K562 (cell line): ENCODE measurements at regions not wholly inside any gene's neighbourhood (a gene's known extent, or its start where the extent isn't known, plus 50 kb on each side); places are given as distances from the start of the nearest gene placed in this dataset.

Source experiments
- ATAC-seq: fragments of 200-7000 bp; cut with Tn5 transposase; 3 replicates; pipeline ENCODE4 v1.9.1; 2020; ENCODE audit warnings: moderate library complexity
- BruUV-seq: library from RNA; stranded (reverse); fragments of 400-500 nt; replicated peaks from 2 replicates; lab custom pipeline; 2021; lab: Mats Ljungman, UMichigan
- CTCF ChIA-PET: fragments of 300-600 bp; formaldehyde crosslinking; extraction: SDS; loops from one replicate; lab custom pipeline; 2021; ENCODE audit warnings: low intra/inter-chr PET ratio; lab: Yijun Ruan, JAX
- POLR2A ChIA-PET: fragments of 300-600, 350-650 bp; sonication (Branson Sonifier 250); formaldehyde crosslinking; extraction: SDS; loops from one replicate; lab custom pipeline; 2021; ENCODE audit warnings: antibody characterized with exemption, inconsistent platforms; lab: Yijun Ruan, JAX
- DNase-seq, 4 experiments: peaks; one replicate each; pipeline versions ENCODE4 v3.0.0 to v3.0.0-alpha.2; 2011 to 2018; ENCODE audit warnings: low spot score in 3 of 4, mixed read lengths in 3 of 4; ENCODE audit errors: extremely low read depth in 1 of 4
- FAIRE-seq: peaks from 2 replicates; lab custom pipeline; 2011; peaks lifted over from hg19 to GRCh38; lab: Jason Lieb, UNC
- H2AFZ ChIP-seq: 2 replicates; pipeline ENCODE4 v1.6.0; 2011; ENCODE audit warnings: low read depth, low read length, control low read depth, inconsistent platforms
- H3K27ac ChIP-seq: fragments of 200-600 bp; 3 replicates; pipeline ENCODE4 v1.8.0; 2011; ENCODE audit warnings: low read depth, mild to moderate bottlenecking, control low read depth, inconsistent platforms, low read length, moderate library complexity, mixed read lengths; ENCODE audit errors: extremely low read depth
- H3K27me3 ChIP-seq, 2 experiments: fragments of 300-600 bp in 1 of 2; 2 replicates in 1 of 2; 3 replicates in 1 of 2; pipeline versions ENCODE4 v1.6.0 to v1.8.0; 2011; ENCODE audit warnings: inconsistent platforms in 2 of 2, low read length in 2 of 2, mild to moderate bottlenecking in 1 of 2, mixed read lengths in 1 of 2, moderate library complexity in 1 of 2; ENCODE audit not compliant: control insufficient read depth in 2 of 2, insufficient read depth in 2 of 2
- H3K36me3 ChIP-seq: fragments of 300-600 bp; 3 replicates; pipeline ENCODE4 v1.8.0; 2011; ENCODE audit warnings: mild to moderate bottlenecking, low read length, inconsistent platforms; ENCODE audit not compliant: control insufficient read depth, insufficient read depth
- H3K4me1 ChIP-seq, 2 experiments: fragments of 200-600 bp in 1 of 2; replicated peaks in 1 of 2; 2 replicates in 1 of 2; 3 replicates in 1 of 2; pipeline versions ENCODE4 v1.5.1 to v1.8.0; 2011; ENCODE audit warnings: inconsistent platforms in 2 of 2, low read length in 2 of 2, mild to moderate bottlenecking in 1 of 2, mixed read lengths in 1 of 2, moderate library complexity in 1 of 2; ENCODE audit not compliant: control insufficient read depth in 2 of 2, insufficient read depth in 2 of 2
- H3K4me2 ChIP-seq: 2 replicates; pipeline ENCODE4 v1.6.1; 2011; ENCODE audit warnings: low read length, control low read depth, inconsistent platforms, mixed read lengths; ENCODE audit not compliant: insufficient read depth
- H3K4me3 ChIP-seq: fragments of 200-600 bp; sonication (generic), shearing (Covaris generic); 2 replicates; pipeline ENCODE4 v1.5.1; 2016; ENCODE audit warnings: control low read depth, inconsistent platforms
- H3K79me2 ChIP-seq: fragments of 200-600 bp; 3 replicates; pipeline ENCODE4 v1.8.0; 2011; ENCODE audit warnings: low read length, inconsistent platforms; ENCODE audit not compliant: control insufficient read depth, insufficient read depth
- H3K9ac ChIP-seq, 2 experiments: 2 replicates each; pipeline versions ENCODE4 v1.6.0 to v1.6.1; 2011; ENCODE audit warnings: low read depth in 2 of 2, low read length in 2 of 2, control low read depth in 1 of 2, inconsistent platforms in 1 of 2, mild to moderate bottlenecking in 1 of 2, mixed read lengths in 1 of 2; ENCODE audit not compliant: insufficient read depth in 1 of 2
- H3K9me1 ChIP-seq: one replicate; pipeline ENCODE4 v1.6.0; 2011; ENCODE audit warnings: inconsistent platforms, mild to moderate bottlenecking, low read length, moderate library complexity; ENCODE audit not compliant: control insufficient read depth, insufficient read depth
- H3K9me3 ChIP-seq: replicated peaks from 2 replicates; pipeline ENCODE4 v1.5.1; 2011; ENCODE audit warnings: low read depth, low read length, inconsistent platforms; ENCODE audit not compliant: control insufficient read depth, insufficient read depth
- H4K20me1 ChIP-seq: replicated peaks from 2 replicates; pipeline ENCODE4 v1.6.1; 2011; ENCODE audit warnings: low read length, inconsistent platforms, mixed read lengths; ENCODE audit not compliant: control insufficient read depth, insufficient read depth
- CREB3L1 ChIP-seq: fragments of 450-650 bp; IDR thresholded peaks from 2 replicates; pipeline ENCODE4 v1.6.1; 2014; ENCODE audit warnings: low read depth, mild to moderate bottlenecking, moderate library complexity, borderline replicate concordance
- HMGN3 ChIP-seq: IDR thresholded peaks from 2 replicates; pipeline ENCODE4 v1.6.1; 2011; ENCODE audit warnings: borderline replicate concordance, low read depth, mild to moderate bottlenecking, mixed read lengths, low read length; ENCODE audit not compliant: insufficient read length; ENCODE audit errors: extremely low read depth
- MECOM ChIP-seq: fragments of 250-450 bp; sonication (Bioruptor Pico); IDR thresholded peaks from 2 replicates; pipeline ENCODE4 v1.8.0; 2022; ENCODE audit warnings: inconsistent platforms
- MEIS2 ChIP-seq: fragments of 450-650 bp; IDR thresholded peaks from 2 replicates; pipeline ENCODE4 v1.6.1; 2014; ENCODE audit warnings: mild to moderate bottlenecking; ENCODE audit not compliant: partially characterized antibody
- MXD1 ChIP-seq: fragments of 250-450 bp; sonication (Bioruptor Pico); IDR thresholded peaks from 2 replicates; pipeline ENCODE4 v1.8.0; 2021; ENCODE audit warnings: borderline replicate concordance, mild to moderate bottlenecking, moderate library complexity; ENCODE audit not compliant: poor library complexity, severe bottlenecking
- NFIX ChIP-seq: fragments of 250-450 bp; sonication (Bioruptor Pico); IDR thresholded peaks from 2 replicates; pipeline ENCODE4 v1.4.0; 2020; ENCODE audit warnings: low read depth, mild to moderate bottlenecking, moderate library complexity
- PHB2 ChIP-seq: fragments of 450-650 bp; IDR thresholded peaks from 2 replicates; pipeline ENCODE4 v1.6.1; 2017; ENCODE audit warnings: low read depth
- SRSF9 ChIP-seq: fragments of 200-400 bp; formaldehyde crosslinking; IDR thresholded peaks from 2 replicates; pipeline ENCODE4 v1.6.1; 2017; ENCODE audit warnings: low read depth, low read length, borderline replicate concordance
- YBX1 ChIP-seq: fragments of 450-650 bp; IDR thresholded peaks from 2 replicates; pipeline ENCODE4 v1.7.1; 2016; ENCODE audit warnings: mild to moderate bottlenecking
- ZBTB5 ChIP-seq: fragments of 450-650 bp; IDR thresholded peaks from 2 replicates; pipeline ENCODE4 v1.6.1; 2017; ENCODE audit warnings: antibody characterized with exemption
- ZSCAN29 ChIP-seq: fragments of 450-650 bp; IDR thresholded peaks from 2 replicates; pipeline ENCODE4 v1.6.1; 2017
- WGBS: fragments of 100-300 bp; shearing (Covaris generic); methylation state at CpG from one replicate; pipeline ENCODE4 v1.1.6; 2016; ENCODE audit warnings: low coverage, mixed read lengths; ENCODE audit not compliant: insufficient coverage; ENCODE audit errors: missing lambda C conversion rate; 5-methylcytosine and 5-hydroxymethylcytosine counted together
- in situ Hi-C: fragments of 300-500 bp; cut with MboI; formaldehyde crosslinking; loops from 4 replicates; pipeline ENCODE4 v1.15.0; 2018; ENCODE audit warnings: inconsistent platforms, mixed read lengths
- intact Hi-C: fragments of 100-400 bp; cut with micrococcal nuclease; formaldehyde crosslinking; loops from 2 replicates; pipeline ENCODE4 v1.14.2; 2022
- TF ChIP-seq, protein P1 (sequence below): fragments of 450-650 bp; IDR thresholded peaks from 2 replicates; pipeline ENCODE4 v1.6.1; 2016; ENCODE audit warnings: borderline replicate concordance
- TF ChIP-seq, protein P2 (sequence below): sonication (generic); formaldehyde crosslinking; IDR thresholded peaks from 2 replicates; pipeline ENCODE4 v1.4.0; 2020; ENCODE audit warnings: mild to moderate bottlenecking, missing genetic modification reagents
- TF ChIP-seq, protein P3 (sequence below): sonication (generic); IDR thresholded peaks from 2 replicates; pipeline ENCODE4 v1.6.1; 2016

DNA sequence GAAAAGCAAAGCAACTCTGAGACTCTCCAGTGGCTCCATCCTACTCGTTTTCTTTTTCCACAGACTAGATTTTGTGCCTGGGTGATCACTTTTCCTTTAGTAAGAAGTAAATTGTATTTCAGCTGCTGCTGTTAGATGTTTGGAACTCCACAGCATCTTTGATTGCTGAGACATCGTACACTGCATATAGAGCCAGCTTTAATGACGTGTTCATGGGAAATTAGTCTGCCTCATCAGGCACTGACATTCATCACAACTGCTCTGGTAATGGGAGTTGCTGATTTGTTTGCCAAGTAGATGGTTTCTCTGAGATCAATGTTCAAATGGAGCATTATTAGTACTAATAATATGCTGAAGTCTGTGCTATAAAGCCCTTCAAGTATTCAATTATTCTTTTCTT, 573.8 kb upstream of the NR5A2 start:
- no peak for ATAC-seq
- H3K4me3 ChIP-seq: no peak overlapping the region
- H3K27ac ChIP-seq: no peak overlapping the region
- no peak overlapping the region for H3K4me2 ChIP-seq
- H3K27me3 ChIP-seq: no peaks in the 10 kb centered on the region
- ChIA-PET POLR2A (no interaction called here), CTCF (interaction anchor here (0.7 kb wide), 1 partner anchor 168 kb away, joined by 3 read pairs; no protein-coding TSS in a partner anchor)
- H3K79me2 ChIP-seq: no peaks in the 10 kb centered on the region
- H3K4me1 ChIP-seq: no peaks in the 10 kb centered on the region
- intact Hi-C loops: no loop called here
- H3K9me1 ChIP-seq: no peaks in the 10 kb centered on the region
- no peaks in the 10 kb centered on the region for H4K20me1 ChIP-seq
- no peaks in the 10 kb centered on the region; the same call in 1 of the 2 replicates for H3K9me3 ChIP-seq
- H2AFZ ChIP-seq: no peak overlapping the region
- no peak overlapping the region for H3K9ac ChIP-seq
- DNase-seq: no peak
- BruUV-seq: no TSS peak
- H3K36me3 ChIP-seq: no peaks in the 10 kb centered on the region
- FAIRE-seq: no peak
- 0% methylated on average over 3 of the region's 3 CpGs for WGBS
- in situ Hi-C loops: no loop called here
- TF ChIP-seq MXD1 (CRISPR knock-in tag) (no peak), CREB3L1 (no peak), ZBTB5 (no peak), HMGN3 (no peak), MECOM (CRISPR knock-in tag) (no peak), YBX1 (no peak), NFIX (CRISPR knock-in tag) (no peak), ZSCAN29 (no peak), SRSF9 (no peak), PHB2 (no peak), MEIS2 (no peak)
- TF ChIP-seq, protein P1, sequence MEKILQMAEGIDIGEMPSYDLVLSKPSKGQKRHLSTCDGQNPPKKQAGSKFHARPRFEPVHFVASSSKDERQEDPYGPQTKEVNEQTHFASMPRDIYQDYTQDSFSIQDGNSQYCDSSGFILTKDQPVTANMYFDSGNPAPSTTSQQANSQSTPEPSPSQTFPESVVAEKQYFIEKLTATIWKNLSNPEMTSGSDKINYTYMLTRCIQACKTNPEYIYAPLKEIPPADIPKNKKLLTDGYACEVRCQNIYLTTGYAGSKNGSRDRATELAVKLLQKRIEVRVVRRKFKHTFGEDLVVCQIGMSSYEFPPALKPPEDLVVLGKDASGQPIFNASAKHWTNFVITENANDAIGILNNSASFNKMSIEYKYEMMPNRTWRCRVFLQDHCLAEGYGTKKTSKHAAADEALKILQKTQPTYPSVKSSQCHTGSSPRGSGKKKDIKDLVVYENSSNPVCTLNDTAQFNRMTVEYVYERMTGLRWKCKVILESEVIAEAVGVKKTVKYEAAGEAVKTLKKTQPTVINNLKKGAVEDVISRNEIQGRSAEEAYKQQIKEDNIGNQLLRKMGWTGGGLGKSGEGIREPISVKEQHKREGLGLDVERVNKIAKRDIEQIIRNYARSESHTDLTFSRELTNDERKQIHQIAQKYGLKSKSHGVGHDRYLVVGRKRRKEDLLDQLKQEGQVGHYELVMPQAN: no peak
- TF ChIP-seq, protein P2, sequence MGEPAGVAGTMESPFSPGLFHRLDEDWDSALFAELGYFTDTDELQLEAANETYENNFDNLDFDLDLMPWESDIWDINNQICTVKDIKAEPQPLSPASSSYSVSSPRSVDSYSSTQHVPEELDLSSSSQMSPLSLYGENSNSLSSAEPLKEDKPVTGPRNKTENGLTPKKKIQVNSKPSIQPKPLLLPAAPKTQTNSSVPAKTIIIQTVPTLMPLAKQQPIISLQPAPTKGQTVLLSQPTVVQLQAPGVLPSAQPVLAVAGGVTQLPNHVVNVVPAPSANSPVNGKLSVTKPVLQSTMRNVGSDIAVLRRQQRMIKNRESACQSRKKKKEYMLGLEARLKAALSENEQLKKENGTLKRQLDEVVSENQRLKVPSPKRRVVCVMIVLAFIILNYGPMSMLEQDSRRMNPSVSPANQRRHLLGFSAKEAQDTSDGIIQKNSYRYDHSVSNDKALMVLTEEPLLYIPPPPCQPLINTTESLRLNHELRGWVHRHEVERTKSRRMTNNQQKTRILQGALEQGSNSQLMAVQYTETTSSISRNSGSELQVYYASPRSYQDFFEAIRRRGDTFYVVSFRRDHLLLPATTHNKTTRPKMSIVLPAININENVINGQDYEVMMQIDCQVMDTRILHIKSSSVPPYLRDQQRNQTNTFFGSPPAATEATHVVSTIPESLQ: no peak
- TF ChIP-seq, protein P3, sequence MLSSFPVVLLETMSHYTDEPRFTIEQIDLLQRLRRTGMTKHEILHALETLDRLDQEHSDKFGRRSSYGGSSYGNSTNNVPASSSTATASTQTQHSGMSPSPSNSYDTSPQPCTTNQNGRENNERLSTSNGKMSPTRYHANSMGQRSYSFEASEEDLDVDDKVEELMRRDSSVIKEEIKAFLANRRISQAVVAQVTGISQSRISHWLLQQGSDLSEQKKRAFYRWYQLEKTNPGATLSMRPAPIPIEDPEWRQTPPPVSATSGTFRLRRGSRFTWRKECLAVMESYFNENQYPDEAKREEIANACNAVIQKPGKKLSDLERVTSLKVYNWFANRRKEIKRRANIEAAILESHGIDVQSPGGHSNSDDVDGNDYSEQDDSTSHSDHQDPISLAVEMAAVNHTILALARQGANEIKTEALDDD: no peak
